ENCODE measurements at regions not wholly inside any gene's neighbourhood (a gene's known extent, or its start where the extent isn't known, plus 50 kb on each side); places are given as distances from the start of the nearest gene placed in this dataset.

DNA sequence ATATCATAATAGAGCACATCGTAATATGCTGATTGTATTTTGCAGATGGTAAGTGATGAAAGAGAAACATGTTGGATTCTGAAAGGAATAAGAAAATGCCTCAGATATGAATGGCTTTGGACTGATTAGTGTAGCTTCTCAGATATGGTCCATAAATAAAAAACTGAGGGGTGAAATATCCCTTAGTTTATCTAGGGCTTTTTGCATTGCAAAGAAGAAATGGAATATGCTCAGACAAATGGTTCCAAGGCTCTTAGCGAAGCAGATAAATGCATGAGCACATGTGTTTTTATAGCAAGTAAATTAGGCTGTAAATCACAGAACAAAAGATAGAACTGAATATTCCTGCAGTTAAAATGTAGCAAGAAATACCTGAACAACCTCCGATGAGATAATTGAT is 820.9 kb upstream of the GRM7 start:
- TF ChIP-seq, protein P1, sequence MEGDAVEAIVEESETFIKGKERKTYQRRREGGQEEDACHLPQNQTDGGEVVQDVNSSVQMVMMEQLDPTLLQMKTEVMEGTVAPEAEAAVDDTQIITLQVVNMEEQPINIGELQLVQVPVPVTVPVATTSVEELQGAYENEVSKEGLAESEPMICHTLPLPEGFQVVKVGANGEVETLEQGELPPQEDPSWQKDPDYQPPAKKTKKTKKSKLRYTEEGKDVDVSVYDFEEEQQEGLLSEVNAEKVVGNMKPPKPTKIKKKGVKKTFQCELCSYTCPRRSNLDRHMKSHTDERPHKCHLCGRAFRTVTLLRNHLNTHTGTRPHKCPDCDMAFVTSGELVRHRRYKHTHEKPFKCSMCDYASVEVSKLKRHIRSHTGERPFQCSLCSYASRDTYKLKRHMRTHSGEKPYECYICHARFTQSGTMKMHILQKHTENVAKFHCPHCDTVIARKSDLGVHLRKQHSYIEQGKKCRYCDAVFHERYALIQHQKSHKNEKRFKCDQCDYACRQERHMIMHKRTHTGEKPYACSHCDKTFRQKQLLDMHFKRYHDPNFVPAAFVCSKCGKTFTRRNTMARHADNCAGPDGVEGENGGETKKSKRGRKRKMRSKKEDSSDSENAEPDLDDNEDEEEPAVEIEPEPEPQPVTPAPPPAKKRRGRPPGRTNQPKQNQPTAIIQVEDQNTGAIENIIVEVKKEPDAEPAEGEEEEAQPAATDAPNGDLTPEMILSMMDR (IDR thresholded peaks at IDR 0.05; ENCODE audit: insufficient read depth, low read length, poor library complexity, severe bottlenecking), result no peak
- TF ChIP-seq EZH2phosphoT487 (conservative IDR thresholded peaks at IDR 0.05; ENCODE audit: low read length), result no peak
